GM23338 (cell line): ENCODE measurements at regions not wholly inside any gene's neighbourhood (a gene's known extent, or its start where the extent isn't known, plus 50 kb on each side); places are given as distances from the start of the nearest gene placed in this dataset.

Experiments
- ATAC-seq: fragments of 200-7000 bp; cut with Tn5 transposase; 3 replicates; pipeline ENCODE4 v1.9.1; 2020
- DNase-seq: peaks from one replicate; pipeline ENCODE4 v3.0.0-alpha.2; 2015; ENCODE audit warnings: low spot score
- H2AFZ ChIP-seq: fragments of 200-600 bp; sonication (generic); 2 replicates; pipeline ENCODE4 v1.8.0; 2016; ENCODE audit warnings: antibody characterized with exemption, mild to moderate bottlenecking, moderate library complexity
- H3F3A ChIP-seq: fragments of 200-600 bp; sonication (generic); replicated peaks from 2 replicates; pipeline ENCODE4 v1.8.0; 2017; ENCODE audit warnings: antibody characterized with exemption, mixed run types, low read depth
- H3K27ac ChIP-seq: fragments of 200-600 bp; sonication (generic); 2 replicates; pipeline ENCODE4 v1.6.1; 2016; ENCODE audit warnings: low read depth
- H3K27me3 ChIP-seq: fragments of 200-600 bp; sonication (generic); 2 replicates; pipeline ENCODE4 v1.8.0; 2016; ENCODE audit warnings: mild to moderate bottlenecking, mixed run types, moderate library complexity; ENCODE audit not compliant: insufficient read depth
- H3K36me3 ChIP-seq: fragments of 200-600 bp; sonication (generic); 2 replicates; pipeline ENCODE4 v1.8.0; 2016; ENCODE audit warnings: mild to moderate bottlenecking; ENCODE audit not compliant: insufficient read depth
- H3K4me1 ChIP-seq: fragments of 200-600 bp; sonication (generic); 2 replicates; pipeline ENCODE4 v1.8.0; 2016; ENCODE audit warnings: mild to moderate bottlenecking, moderate library complexity; ENCODE audit not compliant: insufficient read depth
- H3K4me2 ChIP-seq: fragments of 200-600 bp; sonication (generic); 2 replicates; pipeline ENCODE4 v1.7.1; 2017; ENCODE audit warnings: mixed run types
- H3K4me3 ChIP-seq: fragments of 200-600 bp; sonication (generic); 2 replicates; pipeline ENCODE4 v1.6.1; 2016; ENCODE audit warnings: mixed run types
- H3K79me2 ChIP-seq: fragments of 200-600 bp; sonication (generic); replicated peaks from 2 replicates; pipeline ENCODE4 v1.8.0; 2017; ENCODE audit warnings: mild to moderate bottlenecking; ENCODE audit not compliant: insufficient read depth
- H3K9me2 ChIP-seq: fragments of 200-600 bp; sonication (generic); 2 replicates; pipeline ENCODE4 v1.8.0; 2017; ENCODE audit not compliant: insufficient read depth
- H4K20me1 ChIP-seq: fragments of 200-600 bp; sonication (generic); replicated peaks from 2 replicates; pipeline ENCODE4 v1.8.0; 2017; ENCODE audit warnings: mild to moderate bottlenecking; ENCODE audit not compliant: insufficient read depth
- H3K27ac Mint-ChIP-seq: 2 replicates; pipeline ENCODE4 v1.8.0; 2020; ENCODE audit warnings: inconsistent platforms, mild to moderate bottlenecking, moderate library complexity, mixed read lengths
- H3K27me3 Mint-ChIP-seq: 3 replicates; pipeline ENCODE4 v1.8.0; 2022; ENCODE audit warnings: low read depth, mild to moderate bottlenecking, moderate library complexity, mixed read lengths, inconsistent platforms; ENCODE audit not compliant: insufficient read depth, poor library complexity
- H3K36me3 Mint-ChIP-seq: 3 replicates; pipeline ENCODE4 v1.8.0; 2021; ENCODE audit warnings: low read depth, mild to moderate bottlenecking, inconsistent platforms, moderate library complexity, mixed read lengths
- H3K4me1 Mint-ChIP-seq: 3 replicates; pipeline ENCODE4 v1.8.0; 2020; ENCODE audit warnings: mild to moderate bottlenecking, inconsistent platforms, mixed read lengths
- H3K4me3 Mint-ChIP-seq: 3 replicates; pipeline ENCODE4 v1.8.0; 2021; ENCODE audit warnings: moderate library complexity, mild to moderate bottlenecking, inconsistent platforms, mixed read lengths
- H3K9me3 Mint-ChIP-seq: 3 replicates; pipeline ENCODE4 v1.8.0; 2020; ENCODE audit warnings: moderate library complexity, mild to moderate bottlenecking, inconsistent platforms, mixed read lengths
- NANOG ChIP-seq: IDR thresholded peaks from 2 replicates; pipeline ENCODE4 v1.6.1; 2016; ENCODE audit warnings: antibody characterized with exemption, borderline replicate concordance
- STAT1 ChIP-seq: IDR thresholded peaks from one replicate; pipeline ENCODE4 v1.6.1; 2016; ENCODE audit warnings: antibody characterized with exemption; ENCODE audit not compliant: unreplicated experiment
- TF ChIP-seq, protein P1 (sequence below): fragments of 250-450 bp; sonication (Bioruptor Pico); IDR thresholded peaks from 2 replicates; pipeline ENCODE4 v1.5.0; 2020; ENCODE audit warnings: mild to moderate bottlenecking, moderate library complexity

DNA sequence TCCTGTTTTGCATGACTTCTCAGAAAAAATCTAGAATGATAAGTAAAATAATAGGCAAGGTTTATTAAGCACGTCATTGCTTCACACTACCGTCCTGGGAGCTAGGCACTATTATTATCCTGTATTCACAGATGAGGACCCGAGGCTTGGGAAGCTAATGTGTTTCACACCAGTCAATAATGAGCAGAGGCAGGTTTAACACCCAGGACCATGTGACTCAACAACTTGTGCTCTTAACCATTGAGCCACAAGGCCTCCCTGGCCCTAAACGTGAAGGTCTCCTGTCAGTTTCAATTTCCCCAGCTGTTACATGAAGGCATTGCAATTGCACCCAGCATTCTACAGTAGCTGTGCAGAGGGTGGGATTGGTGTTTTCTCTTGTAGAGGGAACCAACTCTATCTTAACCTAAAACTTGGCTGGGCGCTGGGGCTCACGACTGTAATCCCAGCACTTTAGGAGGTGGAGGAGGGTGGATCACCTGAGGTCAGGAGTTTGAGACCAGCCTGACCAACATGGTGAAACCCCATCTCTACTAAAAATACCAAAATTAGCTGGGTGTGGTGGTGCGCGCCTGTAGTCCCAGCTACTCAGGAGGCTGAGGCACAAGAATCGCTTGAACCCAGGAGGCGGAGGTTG lies 191.2 kb downstream of the BCAS1 start:
- no peak overlapping the region for H2AFZ ChIP-seq
- H3K9me3 Mint-ChIP-seq = no peaks in the 10 kb centered on the region

More for the DNA sequence above, 191.2 kb downstream of the BCAS1 start:
- DNase-seq (no peak), ATAC-seq (no peak)
- Histone ChIP-seq H4K20me1 (no peaks in the 10 kb centered on the region), H3K79me2 (no peaks in the 10 kb centered on the region), H3K4me2 (no peak overlapping the region), H3K9me2 (no peaks in the 10 kb centered on the region), H3F3A (peaks cover 9% of the 10 kb centered on the region; the same call in 1 of the 2 replicates), H3K36me3 (no peaks in the 10 kb centered on the region), H3K4me1 (peaks cover 35% of the 10 kb centered on the region), H3K4me3 (no peak overlapping the region), H3K27me3 (no peaks in the 10 kb centered on the region), H3K27ac (no peak overlapping the region)
- H3K4me1 Mint-ChIP-seq = peaks cover 23% of the 10 kb centered on the region
- peaks cover 6% of the 10 kb centered on the region for H3K27me3 Mint-ChIP-seq
- TF ChIP-seq NANOG (no peak), STAT1 (no peak)
- TF ChIP-seq, protein P1, sequence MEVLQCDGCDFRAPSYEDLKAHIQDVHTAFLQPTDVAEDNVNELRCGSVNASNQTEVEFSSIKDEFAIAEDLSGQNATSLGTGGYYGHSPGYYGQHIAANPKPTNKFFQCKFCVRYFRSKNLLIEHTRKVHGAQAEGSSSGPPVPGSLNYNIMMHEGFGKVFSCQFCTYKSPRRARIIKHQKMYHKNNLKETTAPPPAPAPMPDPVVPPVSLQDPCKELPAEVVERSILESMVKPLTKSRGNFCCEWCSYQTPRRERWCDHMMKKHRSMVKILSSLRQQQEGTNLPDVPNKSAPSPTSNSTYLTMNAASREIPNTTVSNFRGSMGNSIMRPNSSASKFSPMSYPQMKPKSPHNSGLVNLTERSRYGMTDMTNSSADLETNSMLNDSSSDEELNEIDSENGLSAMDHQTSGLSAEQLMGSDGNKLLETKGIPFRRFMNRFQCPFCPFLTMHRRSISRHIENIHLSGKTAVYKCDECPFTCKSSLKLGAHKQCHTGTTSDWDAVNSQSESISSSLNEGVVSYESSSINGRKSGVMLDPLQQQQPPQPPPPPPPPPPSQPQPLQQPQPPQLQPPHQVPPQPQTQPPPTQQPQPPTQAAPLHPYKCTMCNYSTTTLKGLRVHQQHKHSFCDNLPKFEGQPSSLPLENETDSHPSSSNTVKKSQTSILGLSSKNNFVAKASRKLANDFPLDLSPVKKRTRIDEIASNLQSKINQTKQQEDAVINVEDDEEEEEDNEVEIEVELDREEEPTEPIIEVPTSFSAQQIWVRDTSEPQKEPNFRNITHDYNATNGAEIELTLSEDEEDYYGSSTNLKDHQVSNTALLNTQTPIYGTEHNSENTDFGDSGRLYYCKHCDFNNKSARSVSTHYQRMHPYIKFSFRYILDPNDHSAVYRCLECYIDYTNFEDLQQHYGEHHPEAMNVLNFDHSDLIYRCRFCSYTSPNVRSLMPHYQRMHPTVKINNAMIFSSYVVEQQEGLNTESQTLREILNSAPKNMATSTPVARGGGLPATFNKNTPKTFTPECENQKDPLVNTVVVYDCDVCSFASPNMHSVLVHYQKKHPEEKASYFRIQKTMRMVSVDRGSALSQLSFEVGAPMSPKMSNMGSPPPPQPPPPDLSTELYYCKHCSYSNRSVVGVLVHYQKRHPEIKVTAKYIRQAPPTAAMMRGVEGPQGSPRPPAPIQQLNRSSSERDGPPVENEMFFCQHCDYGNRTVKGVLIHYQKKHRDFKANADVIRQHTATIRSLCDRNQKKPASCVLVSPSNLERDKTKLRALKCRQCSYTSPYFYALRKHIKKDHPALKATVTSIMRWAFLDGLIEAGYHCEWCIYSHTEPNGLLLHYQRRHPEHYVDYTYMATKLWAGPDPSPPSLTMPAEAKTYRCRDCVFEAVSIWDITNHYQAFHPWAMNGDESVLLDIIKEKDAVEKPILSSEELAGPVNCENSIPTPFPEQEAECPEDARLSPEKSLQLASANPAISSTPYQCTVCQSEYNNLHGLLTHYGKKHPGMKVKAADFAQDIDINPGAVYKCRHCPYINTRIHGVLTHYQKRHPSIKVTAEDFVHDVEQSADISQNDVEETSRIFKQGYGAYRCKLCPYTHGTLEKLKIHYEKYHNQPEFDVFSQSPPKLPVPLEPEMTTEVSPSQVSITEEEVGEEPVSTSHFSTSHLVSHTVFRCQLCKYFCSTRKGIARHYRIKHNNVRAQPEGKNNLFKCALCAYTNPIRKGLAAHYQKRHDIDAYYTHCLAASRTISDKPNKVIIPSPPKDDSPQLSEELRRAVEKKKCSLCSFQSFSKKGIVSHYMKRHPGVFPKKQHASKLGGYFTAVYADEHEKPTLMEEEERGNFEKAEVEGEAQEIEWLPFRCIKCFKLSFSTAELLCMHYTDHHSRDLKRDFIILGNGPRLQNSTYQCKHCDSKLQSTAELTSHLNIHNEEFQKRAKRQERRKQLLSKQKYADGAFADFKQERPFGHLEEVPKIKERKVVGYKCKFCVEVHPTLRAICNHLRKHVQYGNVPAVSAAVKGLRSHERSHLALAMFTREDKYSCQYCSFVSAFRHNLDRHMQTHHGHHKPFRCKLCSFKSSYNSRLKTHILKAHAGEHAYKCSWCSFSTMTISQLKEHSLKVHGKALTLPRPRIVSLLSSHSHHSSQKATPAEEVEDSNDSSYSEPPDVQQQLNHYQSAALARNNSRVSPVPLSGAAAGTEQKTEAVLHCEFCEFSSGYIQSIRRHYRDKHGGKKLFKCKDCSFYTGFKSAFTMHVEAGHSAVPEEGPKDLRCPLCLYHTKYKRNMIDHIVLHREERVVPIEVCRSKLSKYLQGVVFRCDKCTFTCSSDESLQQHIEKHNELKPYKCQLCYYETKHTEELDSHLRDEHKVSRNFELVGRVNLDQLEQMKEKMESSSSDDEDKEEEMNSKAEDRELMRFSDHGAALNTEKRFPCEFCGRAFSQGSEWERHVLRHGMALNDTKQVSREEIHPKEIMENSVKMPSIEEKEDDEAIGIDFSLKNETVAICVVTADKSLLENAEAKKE = no peak
- H3K4me3 Mint-ChIP-seq = no peak overlapping the region
- H3K27ac Mint-ChIP-seq = no peak overlapping the region
- H3K36me3 Mint-ChIP-seq = no peaks in the 10 kb centered on the region
